Activated T-helper 2 cell treated with anti-CD3 and anti-CD28 coated beads, Interferon-gamma antibody, Interleukin-2, Interleukin-4, amounts not matched to agents 10 μg/mL and 5 μg/mL and 100 μg/mL, durations not matched to agents 14 hours and 24 hours and 36 hours (primary cell): ENCODE measurements at regions not wholly inside any gene's neighbourhood (a gene's known extent, or its start where the extent isn't known, plus 50 kb on each side); places are given as distances from the start of the nearest gene placed in this dataset.
A peak's percentile ranks its signal among the peaks of the same experiment; 100 is the strongest.

Experiments used
- DNase-seq: peaks from one replicate; pipeline ENCODE4 v3.0.0; 2021; ENCODE audit warnings: low spot score
- H3K27ac Mint-ChIP-seq: one replicate; pipeline ENCODE4 v1.8.0; 2021; ENCODE audit warnings: mixed read lengths
- H3K27me3 Mint-ChIP-seq: one replicate; pipeline ENCODE4 v1.8.0; 2021; ENCODE audit warnings: low read depth, mixed read lengths
- H3K36me3 Mint-ChIP-seq: one replicate; pipeline ENCODE4 v1.8.0; 2021; ENCODE audit warnings: low read depth, mixed read lengths
- H3K4me1 Mint-ChIP-seq: one replicate; pipeline ENCODE4 v1.8.0; 2021; ENCODE audit warnings: low read depth, mixed read lengths
- H3K4me3 Mint-ChIP-seq: one replicate; pipeline ENCODE4 v1.8.0; 2021; ENCODE audit warnings: low read depth, mild to moderate bottlenecking, moderate library complexity, mixed read lengths
- H3K9me3 Mint-ChIP-seq: one replicate; pipeline ENCODE4 v1.8.0; 2021; ENCODE audit warnings: mixed read lengths
- intact Hi-C: fragments of 100-400 bp; cut with micrococcal nuclease; formaldehyde crosslinking; loops from one replicate; pipeline ENCODE4 v1.15.1; 2023

- Mint-ChIP-seq H3K36me3 (no peaks in the 10 kb centered on the region), H3K9me3 (no peaks in the 10 kb centered on the region), H3K27ac (no peak overlapping the region), H3K4me3 (no peak overlapping the region), H3K27me3 (peaks cover 3% of the 10 kb centered on the region), H3K4me1 (no peaks in the 10 kb centered on the region)
- no peak for DNase-seq
- intact Hi-C loops = no loop called here
Measured at GRCh38 chr12:131494216-131494615, 216.7 kb upstream of the SFSWAP start.

- H3K27me3 Mint-ChIP-seq = peaks cover 3% of the 10 kb centered on the region
- no peaks in the 10 kb centered on the region for H3K36me3 Mint-ChIP-seq
- intact Hi-C loops = no loop called here
- no peak overlapping the region for H3K4me3 Mint-ChIP-seq
- H3K9me3 Mint-ChIP-seq = no peaks in the 10 kb centered on the region
- no peak overlapping the region for H3K27ac Mint-ChIP-seq
- DNase-seq = no peak
- peaks cover 4% of the 10 kb centered on the region for H3K4me1 Mint-ChIP-seq
Measured at GRCh38 chr12:131494741-131495524, 216.0 kb upstream of the SFSWAP start.

GRCh38 chr12:131497966-131498365 is 212.9 kb upstream of the SFSWAP start:
- DNase-seq = no peak
- intact Hi-C loops = no loop called here
- no peaks in the 10 kb centered on the region for H3K9me3 Mint-ChIP-seq
- peaks cover 3% of the 10 kb centered on the region for H3K27me3 Mint-ChIP-seq
- peaks cover 4% of the 10 kb centered on the region for H3K4me1 Mint-ChIP-seq
- no peak overlapping the region for H3K4me3 Mint-ChIP-seq
- no peak overlapping the region for H3K27ac Mint-ChIP-seq
- H3K36me3 Mint-ChIP-seq = no peaks in the 10 kb centered on the region

- intact Hi-C loops = no loop called here
- Mint-ChIP-seq H3K27ac (no peak overlapping the region), H3K36me3 (no peaks in the 10 kb centered on the region), H3K4me1 (peaks cover 4% of the 10 kb centered on the region), H3K27me3 (peaks cover 3% of the 10 kb centered on the region), H3K4me3 (no peak overlapping the region), H3K9me3 (no peaks in the 10 kb centered on the region)
- DNase-seq = no peak
Measured at GRCh38 chr12:131499160-131499863, 211.6 kb upstream of the SFSWAP start.

GRCh38 chr12:131499864-131500190 is 211.1 kb upstream of the SFSWAP start:
- no peak overlapping the region for H3K4me3 Mint-ChIP-seq
- intact Hi-C loops = no loop called here
- no peaks in the 10 kb centered on the region for H3K9me3 Mint-ChIP-seq
- no peak for DNase-seq
- H3K27ac Mint-ChIP-seq = no peak overlapping the region
- H3K36me3 Mint-ChIP-seq = no peaks in the 10 kb centered on the region
- peaks cover 3% of the 10 kb centered on the region for H3K27me3 Mint-ChIP-seq
- H3K4me1 Mint-ChIP-seq = peaks cover 4% of the 10 kb centered on the region

GRCh38 chr12:131500564-131500963 is 210.3 kb upstream of the SFSWAP start:
- Mint-ChIP-seq H3K4me3 (no peak overlapping the region), H3K27me3 (peaks cover 3% of the 10 kb centered on the region), H3K27ac (no peak overlapping the region), H3K4me1 (peaks cover 4% of the 10 kb centered on the region), H3K36me3 (no peaks in the 10 kb centered on the region), H3K9me3 (no peaks in the 10 kb centered on the region)
- intact Hi-C loops = no loop called here
- DNase-seq = no peak

- H3K9me3 Mint-ChIP-seq = no peaks in the 10 kb centered on the region
- H3K27ac Mint-ChIP-seq = no peak overlapping the region
- intact Hi-C loops = no loop called here
- DNase-seq = no peak
- no peak overlapping the region for H3K4me3 Mint-ChIP-seq
- H3K4me1 Mint-ChIP-seq = no peaks in the 10 kb centered on the region
- H3K27me3 Mint-ChIP-seq = peaks cover 2% of the 10 kb centered on the region
- H3K36me3 Mint-ChIP-seq = no peaks in the 10 kb centered on the region
Measured at GRCh38 chr12:131505561-131505960, 205.3 kb upstream of the SFSWAP start.

- no peaks in the 10 kb centered on the region for H3K36me3 Mint-ChIP-seq
- peaks cover 2% of the 10 kb centered on the region for H3K27me3 Mint-ChIP-seq
- no peak for DNase-seq
- intact Hi-C loops = no loop called here
- no peaks in the 10 kb centered on the region for H3K9me3 Mint-ChIP-seq
- H3K4me1 Mint-ChIP-seq = peaks cover 7% of the 10 kb centered on the region
- no peak overlapping the region for H3K27ac Mint-ChIP-seq
- H3K4me3 Mint-ChIP-seq = no peak overlapping the region
Measured at GRCh38 chr12:131506426-131506825, 204.5 kb upstream of the SFSWAP start.

- DNase-seq = no peak
- intact Hi-C loops = no loop called here
- H3K4me3 Mint-ChIP-seq = no peak overlapping the region
- no peaks in the 10 kb centered on the region for H3K9me3 Mint-ChIP-seq
- peaks cover 10% of the 10 kb centered on the region for H3K4me1 Mint-ChIP-seq
- no peak overlapping the region for H3K27ac Mint-ChIP-seq
- peaks cover 2% of the 10 kb centered on the region for H3K27me3 Mint-ChIP-seq
- no peaks in the 10 kb centered on the region for H3K36me3 Mint-ChIP-seq
Measured at GRCh38 chr12:131507094-131507493, 203.8 kb upstream of the SFSWAP start.

GRCh38 chr12:131507881-131508280 is 203.0 kb upstream of the SFSWAP start:
- H3K4me3 Mint-ChIP-seq = no peak overlapping the region
- intact Hi-C loops = no loop called here

GRCh38 chr12:131509701-131510100 is 201.2 kb upstream of the SFSWAP start:
- H3K4me1 Mint-ChIP-seq = peaks cover 14% of the 10 kb centered on the region
- H3K27ac Mint-ChIP-seq = no peak overlapping the region
- no peak for DNase-seq
- peaks cover 4% of the 10 kb centered on the region for H3K27me3 Mint-ChIP-seq
- H3K9me3 Mint-ChIP-seq = no peaks in the 10 kb centered on the region
- H3K4me3 Mint-ChIP-seq = no peak overlapping the region
- H3K36me3 Mint-ChIP-seq = no peaks in the 10 kb centered on the region
- intact Hi-C loops = no loop called here

More at GRCh38 chr12:131507881-131508280, 203.0 kb upstream of the SFSWAP start:
- no peak overlapping the region for H3K27ac Mint-ChIP-seq
- H3K4me1 Mint-ChIP-seq = peaks cover 14% of the 10 kb centered on the region
- no peak for DNase-seq
- no peaks in the 10 kb centered on the region for H3K36me3 Mint-ChIP-seq
- H3K9me3 Mint-ChIP-seq = no peaks in the 10 kb centered on the region
- peaks cover 2% of the 10 kb centered on the region for H3K27me3 Mint-ChIP-seq

- Mint-ChIP-seq H3K4me3 (no peak overlapping the region), H3K9me3 (peaks cover 3% of the 10 kb centered on the region), H3K27ac (no peak overlapping the region), H3K36me3 (no peaks in the 10 kb centered on the region), H3K4me1 (peaks cover 14% of the 10 kb centered on the region), H3K27me3 (peaks cover 4% of the 10 kb centered on the region)
- intact Hi-C loops = no loop called here
- no peak for DNase-seq
Measured at GRCh38 chr12:131510431-131510830, 200.5 kb upstream of the SFSWAP start.

GRCh38 chr12:131511391-131511802 is 199.5 kb upstream of the SFSWAP start:
- H3K27me3 Mint-ChIP-seq = peaks cover 4% of the 10 kb centered on the region
- peaks cover 8% of the 10 kb centered on the region for H3K9me3 Mint-ChIP-seq
- no peaks in the 10 kb centered on the region for H3K36me3 Mint-ChIP-seq
- H3K27ac Mint-ChIP-seq = peak overlapping the region; percentile 42
- H3K4me3 Mint-ChIP-seq = no peak overlapping the region
- peak; percentile 41 for DNase-seq
- H3K4me1 Mint-ChIP-seq = peaks cover 14% of the 10 kb centered on the region
- intact Hi-C loops = no loop called here
